HCT116 (cell line): ENCODE measurements at regions not wholly inside any gene's neighbourhood (a gene's known extent, or its start where the extent isn't known, plus 50 kb on each side); places are given as distances from the start of the nearest gene placed in this dataset.

Source experiments
- ATAC-seq: fragments of 200-7000 bp; cut with Tn5 transposase; 2 replicates; pipeline ENCODE4 v1.9.1; 2020; ENCODE audit warnings: mild to moderate bottlenecking, moderate library complexity
- BruUV-seq: library from RNA; stranded (reverse); fragments of 400-500 nt; replicated peaks from 2 replicates; lab custom pipeline; 2021; lab: Mats Ljungman, UMichigan
- CTCF ChIA-PET: fragments of 300-600 bp; sonication (Branson Sonifier 250); formaldehyde crosslinking; loops from one replicate; lab custom pipeline; 2021; ENCODE audit warnings: antibody characterized with exemption; lab: Charles Lee
- POLR2A ChIA-PET: fragments of 300-600, 350-600 bp; sonication (Branson Sonifier 250); formaldehyde crosslinking; loops from one replicate; lab custom pipeline; 2021; ENCODE audit warnings: antibody characterized with exemption; lab: Charles Lee
- RAD21 ChIA-PET, 2 experiments: fragments of 300-600 bp; sonication (Branson Sonifier 250); formaldehyde crosslinking; loops; one replicate each; lab custom pipeline; 2023; ENCODE audit warnings: low total read pairs in 2 of 2; ENCODE audit not compliant: uncharacterized antibody in 2 of 2, unreplicated experiment in 2 of 2, low non-redundant PET in 1 of 2; lab: Charles Lee
- DNase-seq: peaks from one replicate; pipeline ENCODE4 v3.0.0-alpha.2; 2010; ENCODE audit warnings: low read depth, low spot score
- H2AFZ ChIP-seq: fragments of 200-600 bp; shearing (Covaris generic), sonication (generic); 2 replicates; pipeline ENCODE4 v1.6.1; 2017; ENCODE audit warnings: low read depth, mixed run types, mixed read lengths, antibody characterized with exemption, low read length; ENCODE audit not compliant: poor library complexity, severe bottlenecking
- H3K27ac ChIP-seq: 2 replicates; pipeline ENCODE4 v1.5.1; 2012; ENCODE audit warnings: low read depth, low read length
- H3K27me3 ChIP-seq: fragments of 200-600 bp; sonication (generic); 2 replicates; pipeline ENCODE4 v1.6.1; 2016; ENCODE audit warnings: mixed run types, low read length, mixed read lengths; ENCODE audit not compliant: insufficient read depth
- H3K36me3 ChIP-seq, 2 experiments: fragments of 200-500 bp in 1 of 2; fragments of 200-600 bp in 1 of 2; sonication (Bioruptor generic) in 1 of 2; sonication (generic) in 1 of 2; 2 replicates each; pipeline versions ENCODE4 v1.5.1 to v1.6.1; 2014 to 2016; ENCODE audit warnings: low read length in 2 of 2, inconsistent platforms in 1 of 2, mixed read lengths in 1 of 2, mixed run types in 1 of 2; ENCODE audit not compliant: insufficient read depth in 2 of 2, control insufficient read depth in 1 of 2
- H3K4me1 ChIP-seq, 2 experiments: fragments of 200-600 bp in 1 of 2; sonication (generic) in 1 of 2; 2 replicates each; pipeline versions ENCODE4 v1.5.1 to v1.6.1; 2012 to 2017; ENCODE audit warnings: low read length in 2 of 2, inconsistent platforms in 1 of 2, mild to moderate bottlenecking in 1 of 2, mixed read lengths in 1 of 2, mixed run types in 1 of 2, moderate library complexity in 1 of 2; ENCODE audit not compliant: insufficient read depth in 2 of 2, control insufficient read depth in 1 of 2
- H3K4me2 ChIP-seq: fragments of 200-600 bp; sonication (generic); 2 replicates; pipeline ENCODE4 v1.6.1; 2017; ENCODE audit warnings: mixed run types, low read length, mixed read lengths
- H3K4me3 ChIP-seq, 2 experiments: fragments of 200-600 bp in 1 of 2; sonication (generic) in 1 of 2; replicated peaks in 1 of 2; 2 replicates each; pipeline ENCODE4 v1.5.1; 2011 to 2016; ENCODE audit warnings: low read length in 2 of 2, control low read depth in 1 of 2, low read depth in 1 of 2, mild to moderate bottlenecking in 1 of 2, mixed read lengths in 1 of 2, mixed run types in 1 of 2
- H3K79me2 ChIP-seq: fragments of 200-600 bp; sonication (generic); 2 replicates; pipeline ENCODE4 v1.6.1; 2017; ENCODE audit warnings: mild to moderate bottlenecking, mixed run types, low read length, moderate library complexity, mixed read lengths; ENCODE audit not compliant: insufficient read depth
- H3K9ac ChIP-seq: fragments of 200-600 bp; sonication (generic); 2 replicates; pipeline ENCODE4 v1.6.1; 2016; ENCODE audit warnings: low read length, mixed read lengths
- H3K9me2 ChIP-seq: fragments of 200-600 bp; sonication (generic), shearing (Covaris generic); 2 replicates; pipeline ENCODE4 v1.6.1; 2017; ENCODE audit warnings: mixed run types, mild to moderate bottlenecking, moderate library complexity; ENCODE audit not compliant: insufficient read depth
- H3K9me3 ChIP-seq, 2 experiments: fragments of 200-500 bp in 1 of 2; fragments of 200-600 bp in 1 of 2; sonication (Bioruptor generic) in 1 of 2; sonication (generic) in 1 of 2; 2 replicates each; pipeline ENCODE4 v1.6.1; 2014 to 2017; ENCODE audit warnings: low read length in 2 of 2, mixed read lengths in 2 of 2, inconsistent platforms in 1 of 2, low read depth in 1 of 2, mild to moderate bottlenecking in 1 of 2, mixed run types in 1 of 2, moderate library complexity in 1 of 2; ENCODE audit not compliant: control insufficient read depth in 1 of 2, insufficient read depth in 1 of 2
- H4K20me1 ChIP-seq: fragments of 200-600 bp; sonication (generic), shearing (Covaris generic); 2 replicates; pipeline ENCODE4 v1.6.1; 2017; ENCODE audit warnings: mixed run types, mild to moderate bottlenecking, moderate library complexity; ENCODE audit not compliant: insufficient read depth
- EGR1 ChIP-seq: IDR thresholded peaks from 2 replicates; pipeline ENCODE4 v1.6.1; 2012; ENCODE audit warnings: low read depth
- ELF1 ChIP-seq: IDR thresholded peaks from 2 replicates; pipeline ENCODE4 v1.6.1; 2012; ENCODE audit warnings: low read depth, borderline replicate concordance
- EZH2 ChIP-seq: fragments of 200-600 bp; sonication (generic); IDR thresholded peaks from 2 replicates; pipeline ENCODE4 v1.6.1; 2017; ENCODE audit warnings: antibody characterized with exemption, mixed run types
- EZH2phosphoT487 ChIP-seq: fragments of 200-600 bp; IDR thresholded peaks from 2 replicates; pipeline ENCODE4 v1.6.1; 2018; ENCODE audit warnings: antibody characterized with exemption, borderline replicate concordance
- FOSL1 ChIP-seq: IDR thresholded peaks from 2 replicates; pipeline ENCODE4 v1.6.1; 2012; ENCODE audit warnings: low read depth
- JUND ChIP-seq: IDR thresholded peaks from 2 replicates; pipeline ENCODE4 v1.6.1; 2012
- POLR2A ChIP-seq: IDR thresholded peaks from 2 replicates; pipeline ENCODE4 v1.7.0; 2011; ENCODE audit warnings: borderline replicate concordance; ENCODE audit not compliant: insufficient read depth, insufficient read length; ENCODE audit errors: extremely low read depth
- POLR2AphosphoS5 ChIP-seq: IDR thresholded peaks from 2 replicates; pipeline ENCODE4 v1.6.1; 2011; ENCODE audit warnings: mild to moderate bottlenecking, low read depth, low read length, moderate library complexity
- SIN3A ChIP-seq: IDR thresholded peaks from 2 replicates; pipeline ENCODE4 v1.6.1; 2012; ENCODE audit warnings: low read depth
- SP1 ChIP-seq: IDR thresholded peaks from 2 replicates; pipeline ENCODE4 v1.6.1; 2012; ENCODE audit warnings: low read depth
- SRF ChIP-seq: IDR thresholded peaks from 2 replicates; pipeline ENCODE4 v1.6.1; 2012; ENCODE audit warnings: low read depth
- TCF7L2 ChIP-seq: IDR thresholded peaks from 2 replicates; pipeline ENCODE4 v1.7.0; 2011; ENCODE audit warnings: borderline replicate concordance, inconsistent platforms; ENCODE audit not compliant: insufficient read depth, insufficient read length; ENCODE audit errors: extremely low read depth
- ZFX ChIP-seq: fragments of 450-650 bp; IDR thresholded peaks from 2 replicates; pipeline ENCODE4 v1.6.1; 2017
- ZNF274 ChIP-seq: fragments of 200-500 bp; sonication (Bioruptor generic); IDR thresholded peaks from 2 replicates; pipeline ENCODE4 v1.6.1; 2014; ENCODE audit warnings: mild to moderate bottlenecking, low read depth, low read length, inconsistent platforms
- intact Hi-C: fragments of 100-400 bp; cut with micrococcal nuclease; formaldehyde crosslinking; loops from 2 replicates; pipeline ENCODE4 v1.10.0; 2022
- TF ChIP-seq, protein P1 (sequence below): IDR thresholded peaks from 2 replicates; pipeline ENCODE4 v1.6.1; 2011; ENCODE audit warnings: mild to moderate bottlenecking, low read length, moderate library complexity; ENCODE audit not compliant: insufficient replicate concordance; ENCODE audit errors: extremely low read depth
- TF ChIP-seq, protein P2 (sequence below), 3 experiments: fragments of 200-600 bp in 1 of 3; sonication (generic) in 1 of 3; IDR thresholded peaks in 2 of 3; conservative IDR thresholded peaks in 1 of 3; 2 replicates each; pipeline ENCODE4 v1.5.1; 2012 to 2017; ENCODE audit warnings: low read depth in 2 of 3, low read length in 2 of 3, antibody characterized with exemption in 1 of 3, borderline replicate concordance in 1 of 3, control low read depth in 1 of 3, mild to moderate bottlenecking in 1 of 3, mixed read lengths in 1 of 3, mixed run types in 1 of 3, moderate library complexity in 1 of 3; ENCODE audit not compliant: insufficient read depth in 1 of 3
- TF ChIP-seq, protein P3 (sequence below): IDR thresholded peaks from 2 replicates; pipeline ENCODE4 v1.6.1; 2012

DNA sequence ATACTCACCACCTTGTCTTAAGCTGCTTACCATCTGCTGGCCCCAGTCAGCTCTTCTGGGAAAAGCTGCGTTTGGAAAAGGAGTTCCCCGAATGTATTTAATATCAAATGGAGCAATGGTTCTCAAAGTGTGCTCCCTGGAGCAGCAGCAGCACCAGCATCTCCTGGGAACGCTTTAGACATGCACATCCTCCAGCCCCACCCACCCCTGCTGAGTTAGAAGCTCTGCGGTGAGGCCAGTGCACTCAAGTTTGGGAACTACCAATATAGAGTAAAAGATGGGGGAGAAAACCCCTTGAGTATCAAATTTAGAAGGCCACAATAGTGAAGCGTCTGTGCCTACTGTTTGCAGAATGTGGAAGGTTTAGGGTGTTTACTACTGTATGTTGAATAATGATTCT, 124.0 kb upstream of the TOPAZ1 start:
- Histone ChIP-seq H3K9me2 (no peaks in the 10 kb centered on the region), H4K20me1 (no peaks in the 10 kb centered on the region), H3K27ac (no peak overlapping the region), H3K9me3 (no peaks in the 10 kb centered on the region), H3K4me2 (no peak overlapping the region), H2AFZ (no peak overlapping the region), H3K9ac (no peak overlapping the region), H3K4me1 (peaks cover 0 to 11% of the 10 kb centered on the region in 2 experiments; a peak in 3 of 4 replicates), H3K27me3 (peaks cover 6% of the 10 kb centered on the region; the same call in 1 of the 2 replicates), H3K36me3 (no peaks in the 10 kb centered on the region), H3K79me2 (no peaks in the 10 kb centered on the region), H3K4me3 (no peak overlapping the region)
- BruUV-seq, result no TSS peak
- ChIA-PET CTCF (no interaction called here), RAD21 (no interaction called here), POLR2A (no interaction called here)
- DNase-seq, result no peak
- TF ChIP-seq JUND (no peak), SP1 (no peak), EZH2phosphoT487 (no peak), ZFX (no peak), TCF7L2 (no peak), SRF (no peak), POLR2AphosphoS5 (no peak), SIN3A (no peak), EZH2 (no peak), ZNF274 (no peak), FOSL1 (no peak), EGR1 (no peak), ELF1 (no peak), POLR2A (no peak)
- TF ChIP-seq, protein P1, sequence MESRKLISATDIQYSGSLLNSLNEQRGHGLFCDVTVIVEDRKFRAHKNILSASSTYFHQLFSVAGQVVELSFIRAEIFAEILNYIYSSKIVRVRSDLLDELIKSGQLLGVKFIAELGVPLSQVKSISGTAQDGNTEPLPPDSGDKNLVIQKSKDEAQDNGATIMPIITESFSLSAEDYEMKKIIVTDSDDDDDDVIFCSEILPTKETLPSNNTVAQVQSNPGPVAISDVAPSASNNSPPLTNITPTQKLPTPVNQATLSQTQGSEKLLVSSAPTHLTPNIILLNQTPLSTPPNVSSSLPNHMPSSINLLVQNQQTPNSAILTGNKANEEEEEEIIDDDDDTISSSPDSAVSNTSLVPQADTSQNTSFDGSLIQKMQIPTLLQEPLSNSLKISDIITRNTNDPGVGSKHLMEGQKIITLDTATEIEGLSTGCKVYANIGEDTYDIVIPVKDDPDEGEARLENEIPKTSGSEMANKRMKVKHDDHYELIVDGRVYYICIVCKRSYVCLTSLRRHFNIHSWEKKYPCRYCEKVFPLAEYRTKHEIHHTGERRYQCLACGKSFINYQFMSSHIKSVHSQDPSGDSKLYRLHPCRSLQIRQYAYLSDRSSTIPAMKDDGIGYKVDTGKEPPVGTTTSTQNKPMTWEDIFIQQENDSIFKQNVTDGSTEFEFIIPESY, result no peak
- TF ChIP-seq, protein P2, sequence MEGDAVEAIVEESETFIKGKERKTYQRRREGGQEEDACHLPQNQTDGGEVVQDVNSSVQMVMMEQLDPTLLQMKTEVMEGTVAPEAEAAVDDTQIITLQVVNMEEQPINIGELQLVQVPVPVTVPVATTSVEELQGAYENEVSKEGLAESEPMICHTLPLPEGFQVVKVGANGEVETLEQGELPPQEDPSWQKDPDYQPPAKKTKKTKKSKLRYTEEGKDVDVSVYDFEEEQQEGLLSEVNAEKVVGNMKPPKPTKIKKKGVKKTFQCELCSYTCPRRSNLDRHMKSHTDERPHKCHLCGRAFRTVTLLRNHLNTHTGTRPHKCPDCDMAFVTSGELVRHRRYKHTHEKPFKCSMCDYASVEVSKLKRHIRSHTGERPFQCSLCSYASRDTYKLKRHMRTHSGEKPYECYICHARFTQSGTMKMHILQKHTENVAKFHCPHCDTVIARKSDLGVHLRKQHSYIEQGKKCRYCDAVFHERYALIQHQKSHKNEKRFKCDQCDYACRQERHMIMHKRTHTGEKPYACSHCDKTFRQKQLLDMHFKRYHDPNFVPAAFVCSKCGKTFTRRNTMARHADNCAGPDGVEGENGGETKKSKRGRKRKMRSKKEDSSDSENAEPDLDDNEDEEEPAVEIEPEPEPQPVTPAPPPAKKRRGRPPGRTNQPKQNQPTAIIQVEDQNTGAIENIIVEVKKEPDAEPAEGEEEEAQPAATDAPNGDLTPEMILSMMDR (IDR thresholded peaks at IDR 0.05 in 2 of 3, conservative IDR thresholded peaks at IDR 0.05 in 1 of 3; ENCODE audit: borderline replicate concordance in 1 of 3, insufficient read depth in 1 of 3, low read depth in 2 of 3, low read length in 2 of 3), result no peak
- TF ChIP-seq, protein P3, sequence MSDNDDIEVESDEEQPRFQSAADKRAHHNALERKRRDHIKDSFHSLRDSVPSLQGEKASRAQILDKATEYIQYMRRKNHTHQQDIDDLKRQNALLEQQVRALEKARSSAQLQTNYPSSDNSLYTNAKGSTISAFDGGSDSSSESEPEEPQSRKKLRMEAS, result no peak
- intact Hi-C loops, result loop anchor here (5.0 kb wide), 1 partner anchor 575 kb away; no protein-coding TSS in a partner anchor
- no peak for ATAC-seq
